HG03442 (cell line): ENCODE measurements at regions not wholly inside any gene's neighbourhood (a gene's known extent, or its start where the extent isn't known, plus 50 kb on each side); places are given as distances from the start of the nearest gene placed in this dataset.

Source experiments
- ATAC-seq: cut with Tn5 transposase; IDR thresholded peaks from one replicate; pipeline ENCODE4 v1.9.1; 2021; ENCODE audit warnings: mild to moderate bottlenecking, moderate library complexity; ENCODE audit not compliant: unreplicated experiment

DNA sequence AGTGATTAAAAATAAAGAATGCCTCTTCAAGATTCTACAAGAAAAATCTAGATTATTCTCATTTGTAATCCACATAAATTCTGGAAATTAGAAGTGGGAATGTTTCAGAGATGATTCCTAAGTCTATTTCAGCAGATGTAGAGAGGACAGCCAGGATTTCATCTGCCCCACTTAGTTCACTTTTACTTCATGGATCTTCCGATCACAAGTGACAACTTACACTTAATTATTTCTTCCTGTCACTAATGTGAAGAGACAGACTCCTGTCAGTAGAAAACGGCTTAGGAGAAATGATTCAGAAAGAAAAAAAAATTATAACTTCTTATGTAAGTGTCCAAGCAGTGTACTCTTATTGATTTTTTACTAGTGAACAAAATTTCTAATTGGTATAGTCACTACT is 368.2 kb upstream of the SMIM30 start:
- ATAC-seq = no peak

GRCh38 chr7:113483657-113484056 is 365.3 kb upstream of the SMIM30 start:
- ATAC-seq = no peak

GRCh38 chr7:113480537-113480936 is 362.2 kb upstream of the SMIM30 start:
- ATAC-seq = no peak

- ATAC-seq = no peak
Measured at GRCh38 chr7:113464096-113464855, 345.9 kb upstream of the SMIM30 start.

DNA sequence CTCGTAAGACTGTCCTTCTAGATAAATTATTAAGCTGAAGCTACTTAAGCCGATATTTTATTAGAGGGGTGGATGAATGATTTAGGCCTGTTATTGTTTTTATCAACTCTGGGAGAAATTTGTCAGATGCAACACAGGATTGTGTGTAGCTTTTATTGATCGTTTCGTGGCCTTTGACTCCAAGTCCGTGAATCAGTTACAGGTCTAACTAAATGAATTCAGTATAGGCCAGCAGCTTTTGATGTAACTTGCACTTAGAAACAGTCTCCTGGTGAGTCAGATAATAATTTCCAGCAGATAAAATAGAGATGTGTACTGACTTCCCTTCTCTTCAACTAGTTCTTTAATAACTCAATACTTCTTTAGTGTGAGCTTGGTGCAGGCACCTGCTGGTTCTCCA is 341.7 kb upstream of the SMIM30 start:
- no peak for ATAC-seq

DNA sequence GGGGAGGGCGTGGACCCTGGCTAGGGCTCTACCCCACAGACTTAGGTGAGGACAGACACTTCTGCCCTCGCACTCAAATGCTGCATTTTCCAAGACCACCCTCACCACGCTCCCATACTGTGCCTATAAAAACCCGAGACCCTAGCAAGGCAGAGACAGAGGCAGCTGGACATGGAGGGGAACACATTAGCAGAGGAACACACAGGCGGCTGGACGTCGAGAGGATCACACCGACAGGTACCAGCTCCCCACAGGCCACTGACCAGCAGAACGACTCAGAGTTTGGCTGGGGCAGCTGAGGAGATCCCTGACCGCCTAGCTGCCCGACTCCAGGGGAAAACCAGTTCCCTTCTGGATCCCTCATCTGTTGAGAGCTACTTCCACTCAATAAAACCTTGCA is 338.2 kb upstream of the SMIM30 start:
- no peak for ATAC-seq

- no peak for ATAC-seq
Measured at GRCh38 chr7:113454597-113455169, 336.3 kb upstream of the SMIM30 start.

GRCh38 chr7:113452245-113452644 is 333.9 kb upstream of the SMIM30 start:
- ATAC-seq = no peak

DNA sequence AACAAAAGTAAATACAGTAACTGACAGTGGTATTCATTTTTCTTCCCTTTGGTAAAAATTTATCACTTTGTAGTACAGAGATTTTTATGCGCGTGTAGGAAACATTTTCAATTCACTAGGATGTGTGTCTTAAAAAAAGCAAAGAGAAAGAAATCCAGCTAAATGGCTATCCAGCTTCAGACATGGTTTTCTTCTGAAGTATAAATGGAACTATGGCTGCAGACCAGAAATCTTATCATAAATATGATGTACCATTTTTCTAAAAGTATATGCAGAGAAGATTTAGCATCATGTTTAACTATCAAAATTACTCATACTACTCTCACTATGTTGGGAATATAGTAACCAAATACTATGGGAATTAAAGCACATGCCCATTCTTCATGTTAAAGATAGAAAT is 328.4 kb upstream of the SMIM30 start:
- ATAC-seq = no peak

- no peak for ATAC-seq
Measured at GRCh38 chr7:113446391-113446790, 328.0 kb upstream of the SMIM30 start.

DNA sequence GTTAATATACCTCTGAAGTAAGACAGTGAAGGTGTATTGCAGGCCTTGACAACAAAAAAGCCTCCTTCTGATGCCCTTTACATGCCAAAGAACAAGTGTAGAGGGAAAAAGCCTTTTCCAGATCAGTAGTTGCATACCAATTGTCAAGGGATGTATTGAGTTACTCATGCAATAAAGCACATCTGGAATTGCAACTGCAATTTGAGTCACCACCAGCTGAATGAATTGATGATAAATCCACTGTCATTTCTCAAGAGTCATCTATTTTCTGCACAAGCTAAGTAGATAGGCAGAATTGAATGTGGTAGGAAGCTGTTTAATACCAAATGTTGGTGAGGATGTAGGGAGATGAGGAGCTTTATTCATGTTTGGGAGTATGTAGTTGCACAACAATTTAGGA is 325.9 kb upstream of the SMIM30 start:
- no peak for ATAC-seq

DNA sequence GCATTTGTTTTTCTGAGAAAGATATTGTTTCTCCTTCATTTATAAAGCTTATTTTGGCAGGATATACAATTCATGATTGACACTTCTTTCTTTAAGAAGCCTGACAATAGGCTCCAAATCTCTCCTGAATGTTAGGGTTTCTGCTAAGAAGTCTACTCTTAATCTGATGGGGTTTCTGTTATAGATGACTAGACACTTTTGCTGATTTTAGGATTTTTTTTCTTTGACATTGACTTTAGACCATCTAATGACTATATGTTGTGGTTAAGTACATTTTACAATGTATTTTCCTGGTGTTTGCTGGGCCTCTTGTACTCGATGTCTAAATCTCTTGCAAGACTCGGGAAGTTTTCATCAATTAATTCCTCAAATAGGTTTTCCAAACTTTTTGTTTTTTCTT is 321.8 kb upstream of the SMIM30 start:
- ATAC-seq = no peak

- ATAC-seq = no peak
Measured at GRCh38 chr7:113431406-113431805, 313.1 kb upstream of the SMIM30 start.

DNA sequence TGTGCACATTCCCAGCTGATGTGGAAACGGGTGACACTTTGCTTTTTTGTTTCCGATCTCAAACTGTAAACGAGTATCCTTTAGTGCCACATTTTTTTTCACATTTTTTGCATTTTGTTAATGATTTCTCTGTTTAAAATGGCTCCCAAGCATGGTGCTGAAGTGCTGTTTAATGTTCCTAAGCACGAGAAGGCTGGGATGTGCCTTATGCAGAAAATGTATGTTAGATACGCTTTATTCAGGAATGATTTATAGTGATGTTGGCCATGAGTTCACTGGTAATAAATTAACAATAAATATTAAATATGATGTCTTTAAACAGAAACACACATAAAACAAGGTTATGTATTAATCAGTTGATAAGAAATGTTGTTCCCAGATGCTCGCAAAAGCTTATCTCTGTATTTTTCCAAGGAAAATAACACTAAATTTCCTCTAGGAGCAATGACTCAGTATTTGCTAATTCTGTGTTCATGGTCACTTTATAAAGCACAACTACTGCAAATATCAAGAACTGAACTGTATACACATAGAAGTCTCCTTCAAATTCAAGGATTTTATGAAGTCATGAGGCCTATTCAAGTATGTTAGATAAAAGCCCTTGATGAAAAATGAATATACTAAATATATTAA is 305.9 kb upstream of the SMIM30 start:
- no peak for ATAC-seq

GRCh38 chr7:113421696-113422330 is 303.5 kb upstream of the SMIM30 start:
- peak; percentile 100 for ATAC-seq

DNA sequence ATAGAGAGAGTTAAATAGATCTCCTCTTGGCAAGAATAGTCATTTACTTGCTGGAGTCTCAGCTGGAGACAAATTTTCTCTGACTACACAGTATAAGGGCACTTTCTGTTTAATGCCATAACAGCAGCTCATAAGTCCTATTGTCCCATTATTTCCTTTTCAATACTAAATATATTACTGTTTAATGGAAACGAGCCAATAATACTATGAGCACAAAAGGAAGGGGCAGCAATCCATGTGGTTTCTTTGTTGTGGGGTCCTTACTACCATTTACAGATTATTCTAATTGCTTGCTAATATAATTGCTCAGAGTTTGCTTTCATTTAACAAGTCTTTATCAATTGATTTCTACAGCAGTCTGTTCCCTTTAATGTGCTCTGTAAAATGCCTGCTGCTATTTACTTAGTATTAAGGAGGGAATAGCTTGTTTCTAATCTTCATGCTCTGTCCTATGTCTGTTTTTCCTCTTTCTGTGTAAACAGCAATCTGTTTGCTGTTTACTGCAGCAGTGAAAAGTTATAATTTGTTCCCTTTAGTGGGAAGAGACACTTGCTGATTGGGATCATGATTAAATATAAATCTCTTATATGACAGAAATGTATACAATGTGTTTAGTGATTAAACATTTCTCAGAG is 296.2 kb upstream of the SMIM30 start:
- no peak for ATAC-seq

DNA sequence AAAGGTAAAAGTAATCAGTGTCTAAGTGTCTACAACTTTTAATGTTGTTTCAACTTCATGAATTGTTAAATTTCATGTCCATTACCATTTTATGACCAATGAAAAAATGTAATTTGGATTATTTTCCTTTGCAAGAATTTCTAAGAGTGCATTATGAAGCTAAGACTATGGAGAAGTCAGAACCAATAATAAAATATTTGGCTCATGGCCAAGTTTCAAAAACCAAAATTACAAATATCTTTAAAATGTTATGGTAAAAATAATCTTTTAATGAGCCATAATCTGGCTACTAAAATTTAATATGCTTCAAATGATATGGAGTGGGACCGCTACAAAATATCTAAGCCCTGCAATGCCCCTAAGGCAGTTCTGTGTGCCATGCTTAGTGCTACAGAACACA is 294.1 kb upstream of the SMIM30 start:
- ATAC-seq = no peak

- ATAC-seq = no peak
Measured at GRCh38 chr7:113410796-113411195, 292.4 kb upstream of the SMIM30 start.

GRCh38 chr7:113408999-113409398 is 290.6 kb upstream of the SMIM30 start:
- peak; percentile 46 for ATAC-seq

DNA sequence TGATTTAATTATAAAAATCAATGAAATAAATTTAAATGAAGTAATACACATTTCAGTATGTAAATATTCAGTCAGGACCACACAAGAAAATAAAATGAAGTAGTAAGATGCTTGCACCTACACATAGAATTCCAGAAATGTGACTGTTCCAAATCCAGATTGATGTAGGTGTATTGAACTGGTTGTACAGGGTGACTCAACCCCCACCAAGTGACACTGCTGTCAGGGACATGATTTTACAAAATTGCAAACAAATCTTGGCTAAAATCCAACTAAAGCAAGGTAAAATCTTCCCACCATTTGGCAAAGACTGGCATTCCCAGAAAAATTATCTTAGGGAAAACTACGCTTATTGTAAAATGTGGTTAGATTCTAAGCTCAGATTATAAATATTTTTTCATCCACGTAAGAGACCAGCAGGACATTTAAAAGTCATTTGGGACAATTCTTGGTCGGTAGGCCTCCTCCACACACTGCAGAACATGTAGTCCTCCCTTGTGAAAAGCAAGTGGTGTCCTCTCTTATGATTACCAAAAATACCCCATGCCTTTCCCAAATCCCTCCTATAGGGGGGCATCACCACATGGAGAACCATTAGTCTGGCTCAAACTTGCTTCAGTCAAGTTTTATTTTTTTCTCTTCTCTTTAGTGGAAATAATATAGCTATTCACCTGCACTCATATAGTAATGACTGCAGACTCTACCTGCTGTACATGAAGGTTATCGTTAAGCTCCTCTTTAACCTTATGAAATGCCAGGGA is 287.1 kb upstream of the SMIM30 start:
- ATAC-seq = no peak

DNA sequence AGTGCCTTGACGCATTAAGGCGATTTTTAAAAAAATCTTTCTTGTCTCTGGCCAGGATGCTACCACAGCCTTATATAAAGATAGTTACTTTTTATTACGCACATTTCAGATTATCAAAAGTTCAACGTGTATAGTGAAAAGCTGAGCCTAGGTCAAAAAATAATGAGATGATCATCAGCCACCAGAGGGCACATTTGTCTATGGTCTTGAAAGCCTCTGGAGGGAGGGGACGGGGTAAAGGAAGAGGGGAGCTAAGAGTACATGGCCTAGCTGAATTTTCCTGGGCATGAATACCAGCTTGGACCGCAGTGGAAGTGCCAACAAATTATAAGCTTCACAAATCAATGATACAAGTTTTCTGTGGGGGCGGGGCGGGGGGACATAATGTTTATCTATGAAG is 285.9 kb upstream of the SMIM30 start:
- ATAC-seq = no peak
